Non-pigmented ciliary epithelial cell (primary cell): ENCODE measurements at regions not wholly inside any gene's neighbourhood (a gene's known extent, or its start where the extent isn't known, plus 50 kb on each side); places are given as distances from the start of the nearest gene placed in this dataset.
"Not testable (repeated sequence)": the region's sequence is repeated elsewhere in the genome, so short reads cannot be mapped to it uniquely, and the experiment has no call there.

Source experiments
- DNase-seq: peaks from one replicate; pipeline ENCODE4 v3.0.0-alpha.2; 2010; ENCODE audit warnings: low read depth

- DNase-seq: no peak
These were observed 532.7 kb upstream of the OLFM3 start for GRCh38 chr1:102529446-102529845.

GRCh38 chr1:102500758-102501157, 504.0 kb upstream of the OLFM3 start:
- DNase-seq: no peak

GRCh38 chr1:102498929-102499328, 502.2 kb upstream of the OLFM3 start:
- no peak for DNase-seq

- not testable (repeated sequence) for DNase-seq
These were observed 501.1 kb upstream of the OLFM3 start for GRCh38 chr1:102497810-102498209.

- no peak for DNase-seq
These were observed 475.8 kb upstream of the OLFM3 start for GRCh38 chr1:102472520-102472919.

GRCh38 chr1:102470767-102471166, 474.0 kb upstream of the OLFM3 start:
- no peak for DNase-seq

GRCh38 chr1:102466487-102466886, 469.8 kb upstream of the OLFM3 start:
- DNase-seq: no peak

- DNase-seq: no peak
These were observed 466.6 kb upstream of the OLFM3 start for GRCh38 chr1:102463328-102463727.

GRCh38 chr1:102442317-102442716, 445.6 kb upstream of the OLFM3 start:
- not testable (repeated sequence) for DNase-seq

- no peak for DNase-seq
These were observed 438.8 kb upstream of the OLFM3 start for GRCh38 chr1:102435483-102435882.

- DNase-seq: no peak
These were observed 437.7 kb upstream of the OLFM3 start for GRCh38 chr1:102434421-102434820.

- no peak for DNase-seq
These were observed 434.5 kb upstream of the OLFM3 start for GRCh38 chr1:102431253-102431652.

- DNase-seq: no peak
These were observed 423.3 kb upstream of the OLFM3 start for GRCh38 chr1:102420034-102420433.
